ENCODE measurements at regions not wholly inside any gene's neighbourhood (a gene's known extent, or its start where the extent isn't known, plus 50 kb on each side); places are given as distances from the start of the nearest gene placed in this dataset.

- DNase-seq, result no peak
Measured at GRCh38 chr3:94259291-94259690, 196.4 kb downstream of the NSUN3 start.

GRCh38 chr3:94269763-94270162 is 206.9 kb downstream of the NSUN3 start:
- DNase-seq, result peak; percentile 32

DNA sequence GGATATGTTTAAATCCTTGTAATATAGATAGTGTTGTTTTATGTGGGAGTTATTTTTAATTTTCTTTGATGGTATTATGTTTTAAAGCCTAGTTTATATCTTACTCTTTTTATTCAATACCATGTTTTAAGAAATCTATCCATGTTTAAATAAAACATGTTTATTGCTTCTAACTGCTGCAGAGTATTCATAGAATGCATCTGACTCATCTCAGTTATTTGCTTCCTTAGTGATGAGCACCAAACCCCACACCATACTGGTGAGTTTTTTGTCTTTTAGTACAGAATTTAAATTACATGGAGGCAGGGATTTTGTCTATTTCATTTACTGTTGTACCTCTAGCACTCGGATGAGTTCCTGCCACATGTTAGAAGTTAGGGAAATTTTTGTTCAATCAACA is 209.2 kb downstream of the NSUN3 start:
- DNase-seq, result peak; percentile 18

DNA sequence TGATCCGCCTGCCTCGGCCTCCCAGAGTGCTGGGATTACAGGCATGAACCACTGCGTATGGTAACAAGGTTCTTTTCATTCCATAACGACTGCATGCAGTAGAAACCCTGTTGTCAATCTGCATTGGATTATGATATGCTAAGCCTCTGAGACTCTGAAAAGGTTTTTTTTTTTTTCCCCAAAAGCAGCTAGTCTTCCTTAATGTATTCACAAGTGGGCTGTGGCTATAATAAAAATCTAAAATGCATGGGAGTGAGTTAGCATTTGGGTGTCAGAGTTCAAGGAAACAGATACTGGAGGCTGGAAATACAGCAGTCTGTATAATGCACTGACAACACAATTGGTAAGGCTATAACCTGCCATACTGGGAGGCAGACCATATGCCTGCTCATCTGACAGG is 218.1 kb downstream of the NSUN3 start:
- no peak for DNase-seq

DNA sequence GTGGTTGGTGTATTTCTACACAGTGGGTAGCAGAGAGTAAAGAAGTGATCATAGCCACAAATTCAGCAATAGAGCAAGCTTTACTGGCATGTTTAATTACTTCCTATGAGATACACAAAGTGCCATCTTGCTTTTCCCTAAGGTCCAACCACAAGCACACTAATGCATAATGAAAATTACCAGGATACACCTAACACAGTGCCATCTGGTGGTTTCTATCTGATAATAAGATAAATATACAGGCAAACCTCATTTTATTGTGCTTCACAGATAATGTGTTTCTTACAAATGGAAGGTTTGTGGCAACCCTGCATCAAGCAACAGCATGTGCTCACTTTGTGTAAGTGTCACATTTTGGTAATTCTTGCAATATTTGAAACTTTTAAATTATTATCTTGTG is 223.0 kb downstream of the NSUN3 start:
- DNase-seq, result no peak

GRCh38 chr3:94291686-94292085 is 228.8 kb downstream of the NSUN3 start:
- no peak for DNase-seq

- no peak for DNase-seq
Measured at GRCh38 chr3:94292151-94292550, 229.3 kb downstream of the NSUN3 start.

- no peak for DNase-seq
Measured at GRCh38 chr3:94293793-94294195, 230.9 kb downstream of the NSUN3 start.

GRCh38 chr3:94294806-94295205 is 231.9 kb downstream of the NSUN3 start:
- no peak for DNase-seq

GRCh38 chr3:94299716-94300115 is 236.9 kb downstream of the NSUN3 start:
- DNase-seq, result no peak

- DNase-seq, result no peak
Measured at GRCh38 chr3:94301366-94301765, 238.5 kb downstream of the NSUN3 start.

DNA sequence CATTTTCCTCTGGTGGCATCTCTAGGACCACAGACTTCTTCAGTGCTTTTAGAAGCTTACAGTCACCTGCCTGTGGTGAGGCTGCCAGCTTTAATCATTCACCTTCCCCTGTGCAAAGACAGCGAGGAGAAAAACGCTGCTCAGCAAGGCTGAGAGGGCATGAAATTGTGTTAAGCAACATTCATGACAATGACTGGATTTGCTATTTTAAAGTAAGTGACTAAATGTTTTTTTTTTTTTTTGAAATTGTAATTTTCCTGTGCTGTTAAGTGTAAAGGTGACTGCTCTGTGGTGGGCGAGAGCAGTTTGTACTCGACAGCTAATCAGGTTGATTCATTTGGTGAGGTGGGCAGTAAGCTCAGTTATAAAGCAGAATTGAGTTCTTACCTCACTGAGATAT is 240.4 kb downstream of the NSUN3 start:
- DNase-seq, result no peak

DNA sequence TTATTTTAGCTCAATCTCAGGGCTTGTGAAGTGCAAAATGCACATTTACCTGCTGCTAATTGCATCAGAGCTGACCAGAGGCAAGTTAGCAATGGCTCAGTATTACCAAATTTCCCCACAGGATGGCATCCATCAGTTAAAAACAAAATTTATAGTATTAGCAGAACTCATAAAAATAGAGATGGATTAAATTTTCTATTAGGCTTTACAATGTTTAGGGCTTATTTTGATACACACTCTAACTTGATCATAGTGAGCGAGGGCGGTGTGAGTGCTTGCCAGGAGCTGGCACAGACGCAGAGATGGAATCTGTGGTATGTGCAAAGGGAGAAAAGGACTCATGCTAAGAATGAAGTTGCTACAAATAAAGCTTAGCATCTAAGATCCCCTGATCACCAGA is 241.0 kb downstream of the NSUN3 start:
- peak; percentile 5 for DNase-seq

GRCh38 chr3:94304954-94305353 is 242.1 kb downstream of the NSUN3 start:
- no peak for DNase-seq

GRCh38 chr3:94305835-94306611 is 243.2 kb downstream of the NSUN3 start:
- no peak for DNase-seq

GRCh38 chr3:94307588-94307987 is 244.7 kb downstream of the NSUN3 start:
- no peak for DNase-seq

DNA sequence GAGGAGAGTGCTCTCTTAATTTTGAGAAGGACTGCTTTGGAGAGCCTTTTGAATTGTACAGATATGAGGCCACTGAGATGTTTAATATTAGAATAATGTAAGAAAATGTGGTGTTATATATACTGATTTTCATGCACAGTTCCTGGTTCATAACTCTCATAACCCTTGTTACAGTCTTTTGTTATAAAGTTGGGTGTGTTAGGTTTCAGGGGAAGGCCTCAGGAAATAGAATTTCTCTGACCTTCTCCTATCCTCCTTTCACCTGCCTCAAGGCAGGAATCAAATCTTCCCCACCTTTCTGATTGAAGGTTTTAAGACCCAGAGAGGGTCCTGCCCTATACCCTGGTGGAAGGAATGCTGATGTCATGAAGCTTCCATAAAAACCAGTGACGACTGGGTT is 245.9 kb downstream of the NSUN3 start:
- DNase-seq, result no peak

DNA sequence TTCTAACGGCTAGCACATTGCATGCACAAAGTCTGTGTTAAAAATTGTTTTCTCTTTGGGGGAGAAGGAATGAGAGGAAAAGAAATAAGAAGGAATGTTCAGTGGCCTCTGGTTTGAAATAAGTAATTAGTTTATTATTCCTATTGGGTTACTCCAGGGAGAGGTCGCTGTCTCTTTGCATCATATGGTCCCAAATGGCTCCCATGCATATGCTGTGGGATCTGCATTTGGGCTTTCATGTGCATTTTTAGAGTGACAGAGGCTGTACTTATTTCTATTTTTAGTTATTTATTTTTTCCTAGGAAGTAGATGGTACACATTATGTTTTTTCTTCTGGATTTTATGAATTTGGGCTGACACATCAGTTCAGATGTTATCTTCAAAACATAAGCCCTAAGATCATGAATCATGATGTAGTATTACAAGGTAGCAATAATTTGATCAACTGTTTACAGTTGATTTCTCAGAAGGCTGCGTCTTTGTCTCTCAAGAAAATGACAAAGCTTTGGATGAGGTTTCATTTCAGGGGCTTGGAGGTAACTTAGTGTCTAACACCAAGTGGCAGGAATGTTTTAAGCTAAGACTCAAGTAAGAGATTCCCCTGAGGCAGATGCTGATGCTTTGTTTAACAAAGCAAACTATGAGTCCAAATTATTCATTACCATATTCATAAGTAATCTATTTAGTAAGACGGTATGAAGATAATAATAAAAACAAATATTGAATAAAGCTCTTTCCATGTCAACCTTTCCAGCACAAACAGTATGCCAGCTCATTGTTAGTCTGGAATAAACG is 247.7 kb downstream of the NSUN3 start:
- DNase-seq, result no peak

GRCh38 chr3:94311651-94312050 is 248.8 kb downstream of the NSUN3 start:
- DNase-seq, result no peak

- no peak for DNase-seq
Measured at GRCh38 chr3:94314218-94314883, 251.5 kb downstream of the NSUN3 start.

DNA sequence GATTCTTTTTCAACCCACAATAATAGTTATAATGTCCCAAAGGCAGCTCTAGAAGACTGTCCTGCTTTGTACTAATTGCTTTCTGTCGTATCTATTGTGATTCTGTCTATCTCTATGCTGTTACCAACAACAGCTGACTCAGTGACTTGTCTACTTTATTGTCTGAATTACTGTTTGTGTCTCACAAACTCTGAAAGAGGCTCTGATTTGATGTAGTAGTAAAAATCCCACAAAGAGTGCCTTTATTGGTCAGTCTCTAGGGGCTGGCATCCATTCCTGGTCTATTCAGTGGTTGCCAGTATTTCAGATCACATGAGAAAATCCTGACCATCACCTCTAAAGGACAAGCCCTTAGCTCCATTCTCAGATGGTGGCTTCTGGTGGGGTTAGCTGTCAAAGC is 254.2 kb downstream of the NSUN3 start:
- DNase-seq, result no peak

- no peak for DNase-seq
Measured at GRCh38 chr3:94323596-94323995, 260.7 kb downstream of the NSUN3 start.

- no peak for DNase-seq
Measured at GRCh38 chr3:94331831-94332230, 269.0 kb downstream of the NSUN3 start.
